Esophagus muscularis mucosa (tissue), 3 donors: ENCODE measurements at regions not wholly inside any gene's neighbourhood (a gene's known extent, or its start where the extent isn't known, plus 50 kb on each side); places are given as distances from the start of the nearest gene placed in this dataset.

ENCODE experiments used
- CTCF ChIP-seq, 3 experiments: fragments of 200-600 bp in 2 of 3; fragments of 450-650 bp in 1 of 3; sonication (generic) in 2 of 3; IDR thresholded peaks; one replicate each; pipeline ENCODE4 v1.5.1; 2017 to 2019; ENCODE audit warnings: antibody characterized with exemption in 3 of 3, mild to moderate bottlenecking in 2 of 3, moderate library complexity in 1 of 3
- POLR2A ChIP-seq: fragments of 450-650 bp; IDR thresholded peaks from one replicate; pipeline ENCODE4 v1.6.1; 2017; ENCODE audit warnings: antibody characterized with exemption, moderate library complexity, mild to moderate bottlenecking, low read depth

- TF ChIP-seq CTCF (IDR thresholded peaks at IDR 0.05) (no peak), POLR2A (no peak)
Observed at GRCh38 chr3:187942658-187943241, 197.5 kb upstream of the BCL6 start.
